ENCODE measurements at regions not wholly inside any gene's neighbourhood (a gene's known extent, or its start where the extent isn't known, plus 50 kb on each side); places are given as distances from the start of the nearest gene placed in this dataset.

GRCh38 chr6:163743796-163744195 lies 329.3 kb downstream of the QKI start:
- no peak overlapping the region for H3K27ac ChIP-seq
- TF ChIP-seq, protein P1, sequence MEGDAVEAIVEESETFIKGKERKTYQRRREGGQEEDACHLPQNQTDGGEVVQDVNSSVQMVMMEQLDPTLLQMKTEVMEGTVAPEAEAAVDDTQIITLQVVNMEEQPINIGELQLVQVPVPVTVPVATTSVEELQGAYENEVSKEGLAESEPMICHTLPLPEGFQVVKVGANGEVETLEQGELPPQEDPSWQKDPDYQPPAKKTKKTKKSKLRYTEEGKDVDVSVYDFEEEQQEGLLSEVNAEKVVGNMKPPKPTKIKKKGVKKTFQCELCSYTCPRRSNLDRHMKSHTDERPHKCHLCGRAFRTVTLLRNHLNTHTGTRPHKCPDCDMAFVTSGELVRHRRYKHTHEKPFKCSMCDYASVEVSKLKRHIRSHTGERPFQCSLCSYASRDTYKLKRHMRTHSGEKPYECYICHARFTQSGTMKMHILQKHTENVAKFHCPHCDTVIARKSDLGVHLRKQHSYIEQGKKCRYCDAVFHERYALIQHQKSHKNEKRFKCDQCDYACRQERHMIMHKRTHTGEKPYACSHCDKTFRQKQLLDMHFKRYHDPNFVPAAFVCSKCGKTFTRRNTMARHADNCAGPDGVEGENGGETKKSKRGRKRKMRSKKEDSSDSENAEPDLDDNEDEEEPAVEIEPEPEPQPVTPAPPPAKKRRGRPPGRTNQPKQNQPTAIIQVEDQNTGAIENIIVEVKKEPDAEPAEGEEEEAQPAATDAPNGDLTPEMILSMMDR (conservative IDR thresholded peaks at IDR 0.05): no peak

DNA sequence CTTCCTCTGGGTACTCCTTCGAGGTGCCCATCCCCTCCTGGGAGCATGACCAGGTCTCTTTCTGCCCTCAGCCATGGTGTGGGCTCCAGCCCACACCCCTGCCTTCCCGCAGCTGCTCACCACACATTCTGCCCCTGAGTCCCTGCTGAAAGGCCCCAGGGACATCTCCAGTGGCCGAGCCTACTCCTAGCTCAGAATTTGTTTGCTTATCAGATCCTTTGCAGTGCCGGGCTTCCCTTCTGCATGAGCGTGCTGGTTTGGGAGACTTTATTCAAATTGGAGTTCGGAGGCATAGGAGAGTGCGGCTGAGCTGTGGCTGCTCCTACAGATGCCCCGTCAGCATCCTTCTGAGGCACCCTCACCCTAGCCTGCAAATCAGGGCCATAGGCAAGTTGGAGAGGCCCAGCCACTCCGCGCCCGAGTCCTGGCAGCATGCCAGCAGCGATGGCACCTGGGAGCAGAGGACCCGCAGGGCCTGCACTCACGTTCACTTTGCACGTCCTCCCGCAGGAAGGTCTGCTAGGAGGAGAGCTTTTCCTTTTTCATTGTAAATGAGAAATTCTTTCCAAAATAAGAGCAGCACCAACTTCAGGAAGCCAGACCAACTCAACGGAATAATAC lies 327.3 kb downstream of the QKI start:
- H3K27ac ChIP-seq: no peak overlapping the region
- TF ChIP-seq, protein P1 (conservative IDR thresholded peaks at IDR 0.05): no peak

DNA sequence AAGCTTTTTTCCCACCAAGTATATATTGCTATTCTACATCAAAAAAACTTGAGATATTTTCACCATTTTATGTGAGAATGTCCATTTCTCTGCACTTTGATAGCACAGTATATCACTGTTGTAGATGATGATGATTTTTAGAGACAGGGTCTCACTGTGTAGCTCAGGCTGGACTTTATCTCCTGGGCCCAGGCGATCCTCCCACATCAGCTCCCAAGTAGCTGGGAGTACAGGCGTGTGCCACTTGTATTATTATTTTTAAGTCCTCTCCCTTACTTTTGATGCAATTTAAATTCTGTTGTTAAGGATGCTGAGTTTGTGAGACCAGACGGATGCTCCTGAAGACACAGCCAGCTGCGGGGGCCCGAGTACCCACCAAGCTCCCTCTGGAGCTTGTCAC lies 326.8 kb downstream of the QKI start:
- TF ChIP-seq, protein P1 (conservative IDR thresholded peaks at IDR 0.05): no peak
- H3K27ac ChIP-seq: no peak overlapping the region

- H3K27ac ChIP-seq: no peak overlapping the region
- TF ChIP-seq, protein P1 (conservative IDR thresholded peaks at IDR 0.05): no peak
Measured at GRCh38 chr6:163739966-163740365, 325.4 kb downstream of the QKI start.

DNA sequence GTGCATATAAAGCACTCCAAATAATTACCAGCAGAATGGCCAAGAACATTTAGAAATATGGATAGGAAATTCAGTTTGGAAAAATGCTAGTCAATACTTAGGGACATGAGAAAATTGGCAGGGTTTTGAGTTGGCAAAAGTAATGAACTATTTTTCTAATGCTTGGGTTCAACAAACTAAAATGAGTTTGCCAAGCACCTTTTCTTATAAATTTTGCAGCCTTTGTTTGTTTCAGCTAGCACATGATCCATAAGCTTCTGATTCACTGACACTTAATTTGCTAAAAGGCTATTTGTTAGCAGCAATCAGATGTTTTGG lies 324.8 kb downstream of the QKI start:
- no peak overlapping the region for H3K27ac ChIP-seq
- TF ChIP-seq, protein P1 (conservative IDR thresholded peaks at IDR 0.05): no peak

GRCh38 chr6:163738725-163739407 lies 324.3 kb downstream of the QKI start:
- TF ChIP-seq, protein P1 (conservative IDR thresholded peaks at IDR 0.05): no peak
- no peak overlapping the region for H3K27ac ChIP-seq

GRCh38 chr6:163738304-163738703 lies 323.8 kb downstream of the QKI start:
- TF ChIP-seq, protein P1 (conservative IDR thresholded peaks at IDR 0.05): no peak
- H3K27ac ChIP-seq: no peak overlapping the region
